AG04450 (cell line): ENCODE measurements at regions not wholly inside any gene's neighbourhood (a gene's known extent, or its start where the extent isn't known, plus 50 kb on each side); places are given as distances from the start of the nearest gene placed in this dataset.
"Not testable (repeated sequence)": the region's sequence is repeated elsewhere in the genome, so short reads cannot be mapped to it uniquely, and the experiment has no call there.

Experiments
- CTCF ChIA-PET: fragments of 300-600, 350-600 bp; formaldehyde crosslinking; extraction: SDS; loops from one replicate; lab custom pipeline; 2022; ENCODE audit warnings: antibody characterized with exemption, inconsistent platforms; lab: Charles Lee
- POLR2A ChIA-PET: fragments of 350-600 bp; formaldehyde crosslinking; extraction: SDS; loops from one replicate; lab custom pipeline; 2021; ENCODE audit warnings: antibody characterized with exemption, inconsistent platforms; lab: Yijun Ruan, JAX
- DNase-seq: peaks from one replicate; pipeline ENCODE4 v3.0.0-alpha.2; 2011; ENCODE audit warnings: low read depth, low spot score
- H3K27ac ChIP-seq: one replicate; pipeline ENCODE4 v1.5.1; 2012; ENCODE audit warnings: low read depth, low read length, control low read depth
- H3K27me3 ChIP-seq: one replicate; pipeline ENCODE4 v1.6.0; 2012; ENCODE audit warnings: low read length; ENCODE audit not compliant: control insufficient read depth, insufficient read depth
- H3K4me3 ChIP-seq: 2 replicates; pipeline ENCODE4 v1.5.1; 2011; ENCODE audit warnings: mild to moderate bottlenecking, low read depth, low read length, control low read depth
- H3K9me3 ChIP-seq: 2 replicates; pipeline ENCODE4 v1.5.1; 2012; ENCODE audit warnings: low read length; ENCODE audit not compliant: control insufficient read depth, insufficient read depth
- CTCF ChIP-seq: IDR thresholded peaks from 2 replicates; pipeline ENCODE4 v1.5.1; 2011; ENCODE audit warnings: low read depth, low read length, control low read depth, inconsistent platforms

- ChIA-PET CTCF (no interaction called here), POLR2A (no interaction called here)
- no peak overlapping the region for H3K27ac ChIP-seq
- DNase-seq, result no peak
- H3K9me3 ChIP-seq, result peaks cover 2% of the 10 kb centered on the region; the same call in 1 of the 2 replicates
- H3K4me3 ChIP-seq, result no peak overlapping the region
- no peaks in the 10 kb centered on the region for H3K27me3 ChIP-seq
- TF ChIP-seq CTCF, result no peak
Measured at GRCh38 chr21:14675774-14676530, 129.8 kb upstream of the SAMSN1 start.

GRCh38 chr21:14673649-14674048, 127.5 kb upstream of the SAMSN1 start:
- DNase-seq, result no peak
- no peak for TF ChIP-seq CTCF
- H3K9me3 ChIP-seq, result peaks cover 2% of the 10 kb centered on the region; the same call in 1 of the 2 replicates
- POLR2A ChIA-PET, result no interaction called here
- CTCF ChIA-PET, result no interaction called here
- H3K4me3 ChIP-seq, result no peak overlapping the region
- H3K27ac ChIP-seq, result no peak overlapping the region
- no peaks in the 10 kb centered on the region for H3K27me3 ChIP-seq

GRCh38 chr21:14672466-14672865, 126.4 kb upstream of the SAMSN1 start:
- no peak for DNase-seq
- CTCF ChIA-PET, result no interaction called here

GRCh38 chr21:14670409-14670808, 124.3 kb upstream of the SAMSN1 start:
- Histone ChIP-seq H3K9me3 (no peaks in the 10 kb centered on the region), H3K4me3 (no peak overlapping the region), H3K27ac (no peak overlapping the region), H3K27me3 (no peaks in the 10 kb centered on the region)
- DNase-seq, result no peak
- TF ChIP-seq CTCF, result no peak
- ChIA-PET POLR2A (no interaction called here), CTCF (no interaction called here)

More at GRCh38 chr21:14672466-14672865, 126.4 kb upstream of the SAMSN1 start:
- no peak for TF ChIP-seq CTCF
- Histone ChIP-seq H3K27me3 (no peaks in the 10 kb centered on the region), H3K27ac (no peak overlapping the region), H3K9me3 (peaks cover under 1% of the 10 kb centered on the region; the same call in 1 of the 2 replicates), H3K4me3 (no peak overlapping the region)
- POLR2A ChIA-PET, result no interaction called here

GRCh38 chr21:14669092-14669491, 123.0 kb upstream of the SAMSN1 start:
- H3K4me3 ChIP-seq, H3K27me3 ChIP-seq, POLR2A ChIA-PET, DNase-seq, H3K9me3 ChIP-seq, H3K27ac ChIP-seq, CTCF ChIA-PET: not testable (repeated sequence)
